Loucy (cell line): ENCODE measurements at regions not wholly inside any gene's neighbourhood (a gene's known extent, or its start where the extent isn't known, plus 50 kb on each side); places are given as distances from the start of the nearest gene placed in this dataset.

Source experiments
- H2AFZ ChIP-seq: fragments of 200-600 bp; sonication (generic); 2 replicates; pipeline ENCODE4 v1.6.0; 2016; ENCODE audit warnings: antibody characterized with exemption, mild to moderate bottlenecking, low read length, moderate library complexity
- H3F3A ChIP-seq: fragments of 200-600 bp; 2 replicates; pipeline ENCODE4 v1.6.0; 2016; ENCODE audit warnings: antibody characterized with exemption, low read depth, mild to moderate bottlenecking
- H3K27me3 ChIP-seq: fragments of 200-600 bp; sonication (generic); 2 replicates; pipeline ENCODE4 v1.6.1; 2014; ENCODE audit warnings: low read length, mild to moderate bottlenecking; ENCODE audit not compliant: insufficient read depth, poor library complexity, severe bottlenecking
- H3K36me3 ChIP-seq: fragments of 200-600 bp; sonication (generic); 2 replicates; pipeline ENCODE4 v1.6.1; 2016; ENCODE audit warnings: low read length; ENCODE audit not compliant: insufficient read depth
- H3K4me1 ChIP-seq: fragments of 200-600 bp; sonication (generic); 2 replicates; pipeline ENCODE4 v1.5.1; 2014; ENCODE audit warnings: low read length, mild to moderate bottlenecking; ENCODE audit not compliant: insufficient read depth, poor library complexity, severe bottlenecking
- H3K4me2 ChIP-seq: fragments of 200-600 bp; sonication (generic); 2 replicates; pipeline ENCODE4 v1.6.0; 2014; ENCODE audit warnings: antibody characterized with exemption, low read length, low read depth, mild to moderate bottlenecking; ENCODE audit not compliant: poor library complexity, severe bottlenecking
- H3K4me3 ChIP-seq: fragments of 200-600 bp; sonication (generic); 2 replicates; pipeline ENCODE4 v1.5.1; 2014; ENCODE audit warnings: low read length, mild to moderate bottlenecking, mixed read lengths; ENCODE audit not compliant: poor library complexity, severe bottlenecking
- H3K79me2 ChIP-seq: fragments of 200-600 bp; sonication (generic); 2 replicates; pipeline ENCODE4 v1.6.1; 2014; ENCODE audit warnings: low read length; ENCODE audit not compliant: insufficient read depth
- H3K9ac ChIP-seq: fragments of 200-600 bp; sonication (generic); 2 replicates; pipeline ENCODE4 v1.6.0; 2014; ENCODE audit warnings: mild to moderate bottlenecking, low read depth, low read length, moderate library complexity; ENCODE audit not compliant: poor library complexity, severe bottlenecking
- H3K9me2 ChIP-seq: fragments of 200-600 bp; sonication (generic); replicated peaks from 2 replicates; pipeline ENCODE4 v1.6.1; 2016; ENCODE audit warnings: low read depth, low read length, mixed read lengths
- H3K9me3 ChIP-seq: fragments of 200-600 bp; sonication (generic); 2 replicates; pipeline ENCODE4 v1.6.1; 2014; ENCODE audit warnings: mild to moderate bottlenecking, antibody characterized with exemption, low read length, low read depth; ENCODE audit not compliant: insufficient read depth
- H4K20me1 ChIP-seq: fragments of 200-600 bp; sonication (generic); 2 replicates; pipeline ENCODE4 v1.6.0; 2014; ENCODE audit warnings: antibody characterized with exemption, low read length, mild to moderate bottlenecking; ENCODE audit not compliant: insufficient read depth, poor library complexity, severe bottlenecking
- CTCF ChIP-seq: fragments of 200-600 bp; sonication (generic); conservative IDR thresholded peaks from 2 replicates; pipeline ENCODE4 v1.5.1; 2014; ENCODE audit warnings: mild to moderate bottlenecking, antibody characterized with exemption, low read length
- EZH2phosphoT487 ChIP-seq: fragments of 200-600 bp; IDR thresholded peaks from 2 replicates; pipeline ENCODE4 v1.6.1; 2018; ENCODE audit warnings: antibody characterized with exemption, mild to moderate bottlenecking, moderate library complexity, borderline replicate concordance

- Histone ChIP-seq H2AFZ (no peak overlapping the region), H3K27me3 (no peaks in the 10 kb centered on the region), H4K20me1 (no peaks in the 10 kb centered on the region), H3F3A (no peaks in the 10 kb centered on the region), H3K4me1 (no peaks in the 10 kb centered on the region), H3K9ac (no peak overlapping the region), H3K9me2 (no peaks in the 10 kb centered on the region), H3K79me2 (no peaks in the 10 kb centered on the region), H3K4me2 (no peak overlapping the region), H3K9me3 (no peaks in the 10 kb centered on the region), H3K4me3 (no peak overlapping the region), H3K36me3 (no peaks in the 10 kb centered on the region)
- no peak for TF ChIP-seq EZH2phosphoT487
- no peak for TF ChIP-seq CTCF
These were observed 207.2 kb upstream of the TPM1 start for GRCh38 chr15:62835351-62835750.

GRCh38 chr15:62835762-62836161 lies 206.8 kb upstream of the TPM1 start:
- no peak overlapping the region for H3K4me2 ChIP-seq
- no peak for TF ChIP-seq EZH2phosphoT487
- TF ChIP-seq CTCF = no peak

GRCh38 chr15:62840526-62841268 lies 201.8 kb upstream of the TPM1 start:
- Histone ChIP-seq H3K4me2 (no peak overlapping the region), H3K36me3 (no peaks in the 10 kb centered on the region), H4K20me1 (no peaks in the 10 kb centered on the region), H2AFZ (no peak overlapping the region), H3K79me2 (no peaks in the 10 kb centered on the region), H3K4me3 (no peak overlapping the region), H3K27me3 (no peaks in the 10 kb centered on the region), H3K9ac (no peak overlapping the region), H3K4me1 (no peaks in the 10 kb centered on the region), H3F3A (no peaks in the 10 kb centered on the region), H3K9me3 (no peaks in the 10 kb centered on the region), H3K9me2 (no peaks in the 10 kb centered on the region)
- TF ChIP-seq CTCF = no peak
- TF ChIP-seq EZH2phosphoT487 = no peak

More at GRCh38 chr15:62835762-62836161, 206.8 kb upstream of the TPM1 start:
- Histone ChIP-seq H2AFZ (no peak overlapping the region), H3K27me3 (no peaks in the 10 kb centered on the region), H3K9me2 (no peaks in the 10 kb centered on the region), H3K36me3 (no peaks in the 10 kb centered on the region), H4K20me1 (no peaks in the 10 kb centered on the region), H3K4me1 (no peaks in the 10 kb centered on the region), H3K9me3 (no peaks in the 10 kb centered on the region), H3K4me3 (no peak overlapping the region), H3K9ac (no peak overlapping the region), H3K79me2 (no peaks in the 10 kb centered on the region), H3F3A (no peaks in the 10 kb centered on the region)
